Type B pancreatic cell (in vitro differentiated cells): ENCODE measurements at regions not wholly inside any gene's neighbourhood (a gene's known extent, or its start where the extent isn't known, plus 50 kb on each side); places are given as distances from the start of the nearest gene placed in this dataset.

Source experiments
- DNase-seq: peaks from one replicate; pipeline ENCODE4 v3.0.0; 2021; ENCODE audit warnings: mixed read lengths; ENCODE audit not compliant: unreplicated experiment; ENCODE audit errors: extremely low spot score
- H3K27ac Mint-ChIP-seq: 2 replicates; pipeline ENCODE4 v1.8.0; 2021; ENCODE audit warnings: mild to moderate bottlenecking, mixed read lengths
- H3K27me3 Mint-ChIP-seq: 2 replicates; pipeline ENCODE4 v1.8.0; 2021; ENCODE audit warnings: mixed read lengths
- H3K36me3 Mint-ChIP-seq: 2 replicates; pipeline ENCODE4 v1.8.0; 2021; ENCODE audit warnings: mixed read lengths
- H3K4me1 Mint-ChIP-seq: one replicate; pipeline ENCODE4 v1.8.0; 2021; ENCODE audit warnings: mixed read lengths; ENCODE audit not compliant: unreplicated experiment
- H3K4me3 Mint-ChIP-seq: 2 replicates; pipeline ENCODE4 v1.8.0; 2021; ENCODE audit warnings: mild to moderate bottlenecking, mixed read lengths
- H3K9me3 Mint-ChIP-seq: 2 replicates; pipeline ENCODE4 v1.8.0; 2021; ENCODE audit warnings: mixed read lengths
- TF ChIP-seq, protein P1 (sequence below): fragments of 200-600 bp; sonication (generic); conservative IDR thresholded peaks from 2 replicates; pipeline ENCODE4 v1.5.0; 2021; ENCODE audit warnings: antibody characterized with exemption, mild to moderate bottlenecking

GRCh38 chr16:86289304-86289703, 221.0 kb upstream of the FOXF1 start:
- H3K4me1 Mint-ChIP-seq: peaks cover 4% of the 10 kb centered on the region
- no peak overlapping the region for H3K4me3 Mint-ChIP-seq
- DNase-seq: no peak
- TF ChIP-seq, protein P1, sequence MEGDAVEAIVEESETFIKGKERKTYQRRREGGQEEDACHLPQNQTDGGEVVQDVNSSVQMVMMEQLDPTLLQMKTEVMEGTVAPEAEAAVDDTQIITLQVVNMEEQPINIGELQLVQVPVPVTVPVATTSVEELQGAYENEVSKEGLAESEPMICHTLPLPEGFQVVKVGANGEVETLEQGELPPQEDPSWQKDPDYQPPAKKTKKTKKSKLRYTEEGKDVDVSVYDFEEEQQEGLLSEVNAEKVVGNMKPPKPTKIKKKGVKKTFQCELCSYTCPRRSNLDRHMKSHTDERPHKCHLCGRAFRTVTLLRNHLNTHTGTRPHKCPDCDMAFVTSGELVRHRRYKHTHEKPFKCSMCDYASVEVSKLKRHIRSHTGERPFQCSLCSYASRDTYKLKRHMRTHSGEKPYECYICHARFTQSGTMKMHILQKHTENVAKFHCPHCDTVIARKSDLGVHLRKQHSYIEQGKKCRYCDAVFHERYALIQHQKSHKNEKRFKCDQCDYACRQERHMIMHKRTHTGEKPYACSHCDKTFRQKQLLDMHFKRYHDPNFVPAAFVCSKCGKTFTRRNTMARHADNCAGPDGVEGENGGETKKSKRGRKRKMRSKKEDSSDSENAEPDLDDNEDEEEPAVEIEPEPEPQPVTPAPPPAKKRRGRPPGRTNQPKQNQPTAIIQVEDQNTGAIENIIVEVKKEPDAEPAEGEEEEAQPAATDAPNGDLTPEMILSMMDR: no peak
- H3K9me3 Mint-ChIP-seq: no peaks in the 10 kb centered on the region
- no peak overlapping the region for H3K27ac Mint-ChIP-seq
- no peaks in the 10 kb centered on the region for H3K36me3 Mint-ChIP-seq
- peaks cover 97% of the 10 kb centered on the region for H3K27me3 Mint-ChIP-seq

GRCh38 chr16:86289907-86290306, 220.4 kb upstream of the FOXF1 start:
- Mint-ChIP-seq H3K9me3 (no peaks in the 10 kb centered on the region), H3K4me3 (no peak overlapping the region), H3K36me3 (no peaks in the 10 kb centered on the region), H3K27me3 (peaks cover 97% of the 10 kb centered on the region), H3K4me1 (peaks cover 10% of the 10 kb centered on the region), H3K27ac (no peak overlapping the region)
- DNase-seq: no peak
- TF ChIP-seq, protein P1: no peak

DNA sequence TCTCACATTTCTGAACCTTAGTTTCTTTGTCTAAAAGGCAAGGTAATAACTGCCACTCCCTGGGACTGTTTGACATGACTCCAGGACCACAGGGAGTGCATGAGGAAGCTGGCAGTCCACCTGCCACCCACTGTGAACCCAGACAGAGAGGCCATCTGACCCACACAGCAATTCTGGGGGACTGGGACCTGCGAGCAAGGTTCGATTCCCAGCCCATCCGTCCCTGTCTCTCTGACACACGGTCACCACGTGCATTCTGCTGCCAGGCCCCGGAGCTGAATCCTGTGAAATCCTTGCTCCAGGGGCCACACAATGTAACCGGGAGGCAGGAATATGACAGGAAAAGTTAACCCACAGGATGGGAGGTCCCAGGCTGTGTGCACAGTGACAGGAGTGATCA, 218.8 kb upstream of the FOXF1 start:
- H3K4me1 Mint-ChIP-seq: peaks cover 19% of the 10 kb centered on the region
- DNase-seq: no peak
- no peak overlapping the region for H3K27ac Mint-ChIP-seq
- peaks cover 95% of the 10 kb centered on the region for H3K27me3 Mint-ChIP-seq
- no peaks in the 10 kb centered on the region for H3K36me3 Mint-ChIP-seq
- no peaks in the 10 kb centered on the region for H3K9me3 Mint-ChIP-seq
- H3K4me3 Mint-ChIP-seq: no peak overlapping the region
- TF ChIP-seq, protein P1: no peak

DNA sequence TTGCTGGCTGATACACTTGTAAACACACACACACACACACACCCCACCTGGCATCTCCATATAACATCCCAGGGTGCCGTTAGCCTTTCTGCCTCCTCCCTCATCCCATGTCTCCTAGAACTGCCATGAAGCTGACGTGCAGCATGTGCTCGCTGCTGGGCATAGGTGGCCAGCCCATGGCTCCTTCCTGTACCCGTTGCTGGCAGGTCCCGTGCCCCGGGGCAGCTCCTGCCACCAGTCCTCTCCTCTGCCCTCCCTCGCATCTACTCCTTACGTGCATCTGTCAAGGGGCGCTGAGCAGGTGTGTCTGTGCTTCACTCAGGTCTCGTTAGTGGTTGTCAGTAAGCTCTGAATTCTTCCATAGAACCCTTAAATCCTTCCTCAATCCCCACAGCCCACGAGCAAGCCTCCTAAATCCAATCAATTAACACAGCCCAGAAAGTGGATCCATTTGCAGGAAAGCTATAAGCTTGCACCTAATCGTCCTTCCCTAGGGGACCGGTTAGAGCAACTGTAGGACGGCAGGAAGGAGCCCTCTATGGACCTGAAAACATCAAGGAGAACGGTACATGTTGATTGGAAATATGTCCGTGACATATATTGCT, 218.1 kb upstream of the FOXF1 start:
- Mint-ChIP-seq H3K27ac (no peak overlapping the region), H3K4me1 (peaks cover 20% of the 10 kb centered on the region), H3K36me3 (no peaks in the 10 kb centered on the region), H3K9me3 (no peaks in the 10 kb centered on the region), H3K27me3 (peaks cover 97% of the 10 kb centered on the region), H3K4me3 (no peak overlapping the region)
- TF ChIP-seq, protein P1: no peak
- DNase-seq: no peak

DNA sequence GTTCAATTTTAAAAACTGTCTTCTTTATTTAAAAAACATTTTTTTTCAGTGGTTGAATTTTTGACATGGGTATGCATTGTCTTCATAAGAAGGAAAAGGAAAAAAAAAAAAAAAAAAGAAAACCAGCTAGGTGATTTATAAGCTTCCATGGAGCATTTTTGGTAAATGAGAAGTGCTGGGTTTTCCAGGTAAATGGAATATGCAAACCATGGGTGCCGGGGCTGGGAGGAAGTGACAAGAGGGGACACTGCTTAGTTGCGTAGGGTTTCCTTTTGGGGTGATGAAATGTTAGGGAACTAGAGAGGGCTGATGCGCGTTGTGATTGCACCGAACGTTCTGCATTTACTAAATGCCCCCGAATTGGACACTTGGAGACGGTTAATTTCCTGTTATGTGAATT, 217.4 kb upstream of the FOXF1 start:
- H3K27me3 Mint-ChIP-seq: peaks cover 97% of the 10 kb centered on the region
- no peak overlapping the region for H3K27ac Mint-ChIP-seq
- H3K36me3 Mint-ChIP-seq: no peaks in the 10 kb centered on the region
- TF ChIP-seq, protein P1: no peak
- H3K4me3 Mint-ChIP-seq: no peak overlapping the region
- DNase-seq: no peak
- H3K9me3 Mint-ChIP-seq: no peaks in the 10 kb centered on the region
- H3K4me1 Mint-ChIP-seq: peaks cover 21% of the 10 kb centered on the region

DNA sequence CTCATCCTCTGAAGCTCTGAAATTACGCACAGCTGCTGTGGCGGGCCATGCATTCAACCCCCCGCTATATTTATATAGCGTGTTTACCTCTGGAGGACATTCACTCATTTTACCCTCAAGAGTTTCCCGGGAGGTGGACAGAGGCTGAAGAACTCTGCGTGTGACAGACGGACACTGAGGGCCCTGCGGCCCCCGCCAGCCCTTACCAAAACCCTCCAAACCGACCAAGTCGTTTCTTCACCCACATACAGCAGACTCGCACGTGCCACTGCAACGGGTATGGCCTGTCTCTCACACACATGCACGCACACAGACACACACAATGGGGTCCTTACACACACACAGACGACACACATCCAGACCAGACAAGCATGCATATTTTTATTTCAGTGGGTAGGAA, 216.4 kb upstream of the FOXF1 start:
- no peak for DNase-seq
- H3K4me1 Mint-ChIP-seq: peaks cover 31% of the 10 kb centered on the region
- H3K4me3 Mint-ChIP-seq: no peak overlapping the region
- no peaks in the 10 kb centered on the region for H3K9me3 Mint-ChIP-seq
- peaks cover 97% of the 10 kb centered on the region for H3K27me3 Mint-ChIP-seq
- TF ChIP-seq, protein P1: no peak
- H3K27ac Mint-ChIP-seq: no peak overlapping the region
- H3K36me3 Mint-ChIP-seq: no peaks in the 10 kb centered on the region
